CD4-positive, alpha-beta T cell (primary cell): ENCODE measurements at regions not wholly inside any gene's neighbourhood (a gene's known extent, or its start where the extent isn't known, plus 50 kb on each side); places are given as distances from the start of the nearest gene placed in this dataset.
A peak's percentile ranks its signal among the peaks of the same experiment; 100 is the strongest.

Experiments used
- ATAC-seq: fragments of 200-7000 bp; cut with Tn5 transposase; one replicate; pipeline ENCODE4 v1.10.0; 2022; ENCODE audit warnings: mild to moderate bottlenecking; ENCODE audit not compliant: poor library complexity
- CTCF ChIA-PET: fragments of 350-600 bp; sonication (Branson Sonifier 250); formaldehyde crosslinking; loops from one replicate; lab custom pipeline; 2021; ENCODE audit warnings: antibody characterized with exemption, inconsistent platforms; lab: Charles Lee
- POLR2A ChIA-PET: fragments of 350-600 bp; sonication (Branson Sonifier 250); formaldehyde crosslinking; loops from one replicate; lab custom pipeline; 2021; ENCODE audit warnings: antibody characterized with exemption, inconsistent platforms; lab: Charles Lee
- DNase-seq, 14 experiments: peaks; one replicate each; pipeline ENCODE4 v3.0.0-alpha.2; 2013 to 2020; ENCODE audit warnings: mixed read lengths in 2 of 14
- H3K27ac ChIP-seq, 2 donors: one replicate each; pipeline versions ENCODE4 v1.5.1 to v1.7.0; 2013; ENCODE audit warnings: low read length in 2 of 2, low read depth in 1 of 2, mild to moderate bottlenecking in 1 of 2
- H3K27me3 ChIP-seq, 2 experiments: 1 replicate in 1 of 2; 2 replicates in 1 of 2; pipeline versions ENCODE4 v1.6.1 to v1.7.0; 2013; ENCODE audit warnings: low read length in 2 of 2, control low read depth in 1 of 2, mild to moderate bottlenecking in 1 of 2, moderate library complexity in 1 of 2; ENCODE audit not compliant: insufficient read depth in 2 of 2, control insufficient read depth in 1 of 2
- H3K36me3 ChIP-seq: one replicate; pipeline ENCODE4 v1.6.1; 2013; ENCODE audit warnings: low read length, control low read depth; ENCODE audit not compliant: insufficient read depth
- H3K4me1 ChIP-seq: one replicate; pipeline ENCODE4 v1.6.1; 2013; ENCODE audit warnings: low read length, control low read depth; ENCODE audit not compliant: insufficient read depth
- H3K4me3 ChIP-seq: one replicate; pipeline ENCODE4 v1.5.1; 2013; ENCODE audit warnings: mild to moderate bottlenecking, low read length, moderate library complexity
- H3K9me3 ChIP-seq, 2 experiments: 1 replicate in 1 of 2; 2 replicates in 1 of 2; pipeline versions ENCODE4 v1.6.1 to v1.7.0; 2013; ENCODE audit warnings: low read length in 2 of 2, mild to moderate bottlenecking in 2 of 2, control low read depth in 1 of 2, moderate library complexity in 1 of 2; ENCODE audit not compliant: control insufficient read depth in 1 of 2, insufficient read depth in 1 of 2
- H3K27ac Mint-ChIP-seq: one replicate; pipeline ENCODE4 v1.8.0; 2020; ENCODE audit warnings: mixed read lengths
- H3K27me3 Mint-ChIP-seq: one replicate; pipeline ENCODE4 v1.8.0; 2021; ENCODE audit warnings: mixed read lengths
- H3K36me3 Mint-ChIP-seq: one replicate; pipeline ENCODE4 v1.8.0; 2021; ENCODE audit warnings: low read depth, mixed read lengths
- H3K4me1 Mint-ChIP-seq: one replicate; pipeline ENCODE4 v1.8.0; 2021; ENCODE audit warnings: low read depth, mixed read lengths
- H3K4me3 Mint-ChIP-seq: one replicate; pipeline ENCODE4 v1.8.0; 2020; ENCODE audit warnings: mild to moderate bottlenecking, mixed read lengths
- H3K9me3 Mint-ChIP-seq: one replicate; pipeline ENCODE4 v1.8.0; 2020; ENCODE audit warnings: mixed read lengths
- CTCF ChIP-seq: fragments of 200-600 bp; IDR thresholded peaks from one replicate; pipeline ENCODE4 v1.8.0; 2022; ENCODE audit warnings: antibody characterized with exemption, mild to moderate bottlenecking
- intact Hi-C, 2 experiments: fragments of 100-400 bp; cut with DNase I in 1 of 2; cut with micrococcal nuclease in 1 of 2; formaldehyde crosslinking; loops; one replicate each; pipeline versions ENCODE4 v1.15.1 to v1.9.0; 2023 to 2025; cut with DNase I, micrococcal nuclease

GRCh38 chr2:43134571-43134889 lies 91.9 kb downstream of the ZFP36L2 start:
- Histone ChIP-seq H3K4me1 (peaks cover 99% of the 10 kb centered on the region), H3K36me3 (peaks cover 2% of the 10 kb centered on the region), H3K27me3 (no peaks in the 10 kb centered on the region), H3K4me3 (peak overlapping the region; percentile 6), H3K27ac (peak overlapping the region; percentile 76 to 96), H3K9me3 (no peaks in the 10 kb centered on the region)
- CTCF ChIA-PET: interaction anchor here (0.7 to 15.6 kb wide), 4 partner anchors 29 to 89 kb away, joined by 3 to 303 read pairs (median 4); partner anchors contain the start of gene ZFP36L2
- ATAC-seq: no peak
- no peaks in the 10 kb centered on the region for H3K27me3 Mint-ChIP-seq
- intact Hi-C loops: loop anchor here in 1 of 2 experiments (1.0 to 5.0 kb wide), 5 partner anchors 40 to 348 kb away; no protein-coding TSS in a partner anchor
- no peak for TF ChIP-seq CTCF
- no peaks in the 10 kb centered on the region for H3K9me3 Mint-ChIP-seq
- H3K36me3 Mint-ChIP-seq: no peaks in the 10 kb centered on the region
- peak in 1 of 14 experiments; percentile 27 for DNase-seq
- POLR2A ChIA-PET: interaction anchor here (0.6 to 32.8 kb wide), 20 partner anchors 8 to 346 kb away, joined by 3 to 1478 read pairs (median 6); partner anchors contain the start of gene ZFP36L2
- peak overlapping the region; percentile 99 for H3K27ac Mint-ChIP-seq
- H3K4me3 Mint-ChIP-seq: peak overlapping the region; percentile 80
- H3K4me1 Mint-ChIP-seq: peaks cover 94% of the 10 kb centered on the region

GRCh38 chr2:43133708-43134570 lies 92.5 kb downstream of the ZFP36L2 start:
- peak; percentile 69 to 93 (median 80) for DNase-seq
- Mint-ChIP-seq H3K9me3 (no peaks in the 10 kb centered on the region), H3K36me3 (no peaks in the 10 kb centered on the region), H3K27ac (peak overlapping the region; percentile 99), H3K4me1 (peaks cover 96% of the 10 kb centered on the region), H3K27me3 (no peaks in the 10 kb centered on the region), H3K4me3 (peak overlapping the region; percentile 80)
- peak overlapping the region; percentile 76 to 96 for H3K27ac ChIP-seq
- POLR2A ChIA-PET: interaction anchor here (0.6 to 32.8 kb wide), 21 partner anchors 8 to 347 kb away, joined by 3 to 1478 read pairs (median 5); partner anchors contain the start of gene ZFP36L2
- intact Hi-C loops: loop anchor here in 1 of 2 experiments (1.0 to 5.0 kb wide), 5 partner anchors 40 to 348 kb away; no protein-coding TSS in a partner anchor
- H3K27me3 ChIP-seq: no peaks in the 10 kb centered on the region
- H3K4me3 ChIP-seq: peak overlapping the region; percentile 6
- H3K36me3 ChIP-seq: peaks cover 2% of the 10 kb centered on the region
- CTCF ChIA-PET: interaction anchor here (0.7 to 15.6 kb wide), 3 partner anchors 27 to 90 kb away, joined by 3 to 303 read pairs (median 3); partner anchors contain the start of gene ZFP36L2
- ATAC-seq: peak; percentile 44
- peaks cover 99% of the 10 kb centered on the region for H3K4me1 ChIP-seq
- H3K9me3 ChIP-seq: no peaks in the 10 kb centered on the region
- TF ChIP-seq CTCF: no peak

- ATAC-seq (no peak), DNase-seq (no peak)
- Histone ChIP-seq H3K4me3 (no peak overlapping the region), H3K36me3 (peaks cover 2% of the 10 kb centered on the region), H3K27me3 (no peaks in the 10 kb centered on the region), H3K9me3 (no peaks in the 10 kb centered on the region), H3K27ac (peak overlapping the region; percentile 76 to 96), H3K4me1 (peaks cover 100% of the 10 kb centered on the region)
- POLR2A ChIA-PET: interaction anchor here (1.0 to 32.8 kb wide), 19 partner anchors 8 to 323 kb away, joined by 3 to 1478 read pairs (median 7); partner anchors contain the start of gene ZFP36L2
- Mint-ChIP-seq H3K4me1 (peaks cover 96% of the 10 kb centered on the region), H3K27ac (peak overlapping the region; percentile 99), H3K36me3 (no peaks in the 10 kb centered on the region), H3K9me3 (no peaks in the 10 kb centered on the region), H3K4me3 (peak overlapping the region; percentile 80), H3K27me3 (no peaks in the 10 kb centered on the region)
- CTCF ChIA-PET: interaction anchor here (0.9 to 15.6 kb wide), 2 partner anchors 28 to 90 kb away, joined by 3 to 303 read pairs; partner anchors contain the start of gene ZFP36L2
- intact Hi-C loops: loop anchor here in 1 of 2 experiments (5.0 kb wide), 1 partner anchor 349 kb away; no protein-coding TSS in a partner anchor
- TF ChIP-seq CTCF: no peak
Measured at GRCh38 chr2:43133336-43133707, 93.1 kb downstream of the ZFP36L2 start.
